Liver (tissue), 8 donors: ENCODE measurements at regions not wholly inside any gene's neighbourhood (a gene's known extent, or its start where the extent isn't known, plus 50 kb on each side); places are given as distances from the start of the nearest gene placed in this dataset.

Source experiments
- DNase-seq: peaks from one replicate; pipeline ENCODE4 v3.0.0-alpha.2; 2017; ENCODE audit warnings: low spot score
- H3K27ac ChIP-seq, 2 donors: one replicate each; pipeline ENCODE4 v1.7.0; 2013; ENCODE audit warnings: inconsistent platforms in 2 of 2, low read length in 2 of 2, control low read depth in 1 of 2, low read depth in 1 of 2, mild to moderate bottlenecking in 1 of 2
- H3K27me3 ChIP-seq, 4 donors: one replicate each; pipeline versions ENCODE4 v1.6.1 to v1.7.0; 2013; ENCODE audit warnings: low read length in 3 of 4, inconsistent platforms in 1 of 4, mild to moderate bottlenecking in 1 of 4, moderate library complexity in 1 of 4; ENCODE audit not compliant: control insufficient read depth in 4 of 4, insufficient read depth in 4 of 4
- H3K36me3 ChIP-seq, 4 donors: one replicate each; pipeline versions ENCODE4 v1.6.1 to v1.7.0; 2013; ENCODE audit warnings: low read length in 3 of 4, mild to moderate bottlenecking in 3 of 4, low read depth in 1 of 4, moderate library complexity in 1 of 4; ENCODE audit not compliant: control insufficient read depth in 4 of 4, insufficient read depth in 3 of 4
- H3K4me1 ChIP-seq, 4 donors: one replicate each; pipeline versions ENCODE4 v1.6.1 to v1.7.0; 2013; ENCODE audit warnings: low read length in 3 of 4, mild to moderate bottlenecking in 3 of 4, moderate library complexity in 1 of 4; ENCODE audit not compliant: control insufficient read depth in 4 of 4, insufficient read depth in 4 of 4
- H3K4me3 ChIP-seq, 3 donors: one replicate each; pipeline versions ENCODE4 v1.6.1 to v1.7.0; 2013; ENCODE audit warnings: low read length in 3 of 3, control low read depth in 1 of 3, low read depth in 1 of 3, mild to moderate bottlenecking in 1 of 3
- H3K9ac ChIP-seq, 2 donors: one replicate each; pipeline ENCODE4 v1.7.0; 2013; ENCODE audit warnings: low read length in 2 of 2, mild to moderate bottlenecking in 2 of 2, moderate library complexity in 2 of 2, control low read depth in 1 of 2, low read depth in 1 of 2
- H3K9me3 ChIP-seq, 4 donors: one replicate each; pipeline versions ENCODE4 v1.6.1 to v1.7.0; 2013; ENCODE audit warnings: low read length in 3 of 4; ENCODE audit not compliant: control insufficient read depth in 4 of 4
- EGR1 ChIP-seq, 2 donors: IDR thresholded peaks; 2 replicates each; pipeline ENCODE4 v1.6.1; 2016 to 2018; ENCODE audit warnings: antibody characterized with exemption in 2 of 2, low read depth in 2 of 2
- FOXA2 ChIP-seq: IDR thresholded peaks from 2 replicates; pipeline ENCODE4 v1.6.1; 2016; ENCODE audit warnings: antibody characterized with exemption
- HNF4G ChIP-seq: IDR thresholded peaks from 2 replicates; pipeline ENCODE4 v1.6.1; 2016; ENCODE audit warnings: antibody characterized with exemption
- NR2F2 ChIP-seq: IDR thresholded peaks from 2 replicates; pipeline ENCODE4 v1.6.1; 2016; ENCODE audit warnings: antibody characterized with exemption
- RXRA ChIP-seq, 2 donors: IDR thresholded peaks; 2 replicates each; pipeline ENCODE4 v1.6.1; 2017 to 2018; ENCODE audit warnings: antibody characterized with exemption in 2 of 2, mild to moderate bottlenecking in 1 of 2
- SP1 ChIP-seq: IDR thresholded peaks from 2 replicates; pipeline ENCODE4 v1.6.1; 2018; ENCODE audit warnings: antibody characterized with exemption, mild to moderate bottlenecking
- WGBS: extraction: QIAGEN DNeasy Blood & Tissue Kit; methylation state at CpG from one replicate; pipeline ENCODE4 v1.1.7; 2013; 5-methylcytosine and 5-hydroxymethylcytosine counted together
- TF ChIP-seq, protein P1 (sequence below): IDR thresholded peaks from 2 replicates; pipeline ENCODE4 v1.6.1; 2016; ENCODE audit warnings: antibody characterized with exemption
- TF ChIP-seq, protein P2 (sequence below): fragments of 150-350 bp; IDR thresholded peaks from 2 replicates; pipeline ENCODE4 v1.5.1; 2017; ENCODE audit warnings: improper control_type of control experiment, low read depth, low read length; ENCODE audit not compliant: missing input control
- TF ChIP-seq, protein P3 (sequence below): IDR thresholded peaks from 2 replicates; pipeline ENCODE4 v1.6.1; 2016; ENCODE audit warnings: antibody characterized with exemption, mild to moderate bottlenecking
- TF ChIP-seq, protein P4 (sequence below): IDR thresholded peaks from 2 replicates; pipeline ENCODE4 v1.6.1; 2016; ENCODE audit warnings: antibody characterized with exemption
- donor health status: healthy.
- donor health status: healthy.
- donor health status: healthy.
- donor health status: healthy.
- donor health status: healthy.

GRCh38 chr12:53860426-53861345 lies 77.9 kb upstream of the HOXC13 start:
- H3K4me1 ChIP-seq = no peaks in the 10 kb centered on the region
- TF ChIP-seq RXRA (IDR thresholded peaks at IDR 0.05) (no peak), FOXA2 (no peak), NR2F2 (no peak), EGR1 (IDR thresholded peaks at IDR 0.05; ENCODE audit: low read depth in 2 of 2) (no peak)
- TF ChIP-seq, protein P1, sequence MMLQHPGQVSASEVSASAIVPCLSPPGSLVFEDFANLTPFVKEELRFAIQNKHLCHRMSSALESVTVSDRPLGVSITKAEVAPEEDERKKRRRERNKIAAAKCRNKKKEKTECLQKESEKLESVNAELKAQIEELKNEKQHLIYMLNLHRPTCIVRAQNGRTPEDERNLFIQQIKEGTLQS = no peak
- H3K27ac ChIP-seq = no peak overlapping the region
- no peak overlapping the region for H3K9ac ChIP-seq
- H3K4me3 ChIP-seq = no peak overlapping the region
- no peaks in the 10 kb centered on the region for H3K36me3 ChIP-seq
- no peak for DNase-seq
- no peaks in the 10 kb centered on the region for H3K27me3 ChIP-seq
- 55% methylated on average over 2 of the region's 2 CpGs for WGBS
- no peaks in the 10 kb centered on the region for H3K9me3 ChIP-seq

DNA sequence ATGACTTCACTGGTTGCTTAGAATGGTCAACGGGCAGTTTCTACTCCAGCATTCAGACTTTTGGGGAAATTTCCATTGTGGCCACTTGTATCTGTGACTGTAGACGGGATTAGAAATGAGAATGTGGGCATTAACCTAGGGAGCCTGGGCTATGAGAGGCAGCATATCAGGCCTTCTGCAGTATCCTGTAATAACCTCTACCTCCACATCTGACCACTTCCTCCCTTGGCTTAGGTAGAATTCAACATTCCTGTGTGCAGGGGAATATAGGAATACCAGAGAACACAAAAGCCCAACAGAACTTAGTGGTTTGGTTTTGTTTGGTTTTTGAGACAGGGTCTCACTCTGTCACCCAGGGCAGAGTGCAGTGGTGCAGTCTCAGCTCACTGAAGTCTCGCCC lies 76.4 kb upstream of the HOXC13 start:
- WGBS = 57% methylated on average over 3 of the region's 3 CpGs

More for the DNA sequence above, 76.4 kb upstream of the HOXC13 start:
- TF ChIP-seq, protein P2, sequence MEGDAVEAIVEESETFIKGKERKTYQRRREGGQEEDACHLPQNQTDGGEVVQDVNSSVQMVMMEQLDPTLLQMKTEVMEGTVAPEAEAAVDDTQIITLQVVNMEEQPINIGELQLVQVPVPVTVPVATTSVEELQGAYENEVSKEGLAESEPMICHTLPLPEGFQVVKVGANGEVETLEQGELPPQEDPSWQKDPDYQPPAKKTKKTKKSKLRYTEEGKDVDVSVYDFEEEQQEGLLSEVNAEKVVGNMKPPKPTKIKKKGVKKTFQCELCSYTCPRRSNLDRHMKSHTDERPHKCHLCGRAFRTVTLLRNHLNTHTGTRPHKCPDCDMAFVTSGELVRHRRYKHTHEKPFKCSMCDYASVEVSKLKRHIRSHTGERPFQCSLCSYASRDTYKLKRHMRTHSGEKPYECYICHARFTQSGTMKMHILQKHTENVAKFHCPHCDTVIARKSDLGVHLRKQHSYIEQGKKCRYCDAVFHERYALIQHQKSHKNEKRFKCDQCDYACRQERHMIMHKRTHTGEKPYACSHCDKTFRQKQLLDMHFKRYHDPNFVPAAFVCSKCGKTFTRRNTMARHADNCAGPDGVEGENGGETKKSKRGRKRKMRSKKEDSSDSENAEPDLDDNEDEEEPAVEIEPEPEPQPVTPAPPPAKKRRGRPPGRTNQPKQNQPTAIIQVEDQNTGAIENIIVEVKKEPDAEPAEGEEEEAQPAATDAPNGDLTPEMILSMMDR = no peak
- TF ChIP-seq SP1 = no peak
- TF ChIP-seq, protein P3, sequence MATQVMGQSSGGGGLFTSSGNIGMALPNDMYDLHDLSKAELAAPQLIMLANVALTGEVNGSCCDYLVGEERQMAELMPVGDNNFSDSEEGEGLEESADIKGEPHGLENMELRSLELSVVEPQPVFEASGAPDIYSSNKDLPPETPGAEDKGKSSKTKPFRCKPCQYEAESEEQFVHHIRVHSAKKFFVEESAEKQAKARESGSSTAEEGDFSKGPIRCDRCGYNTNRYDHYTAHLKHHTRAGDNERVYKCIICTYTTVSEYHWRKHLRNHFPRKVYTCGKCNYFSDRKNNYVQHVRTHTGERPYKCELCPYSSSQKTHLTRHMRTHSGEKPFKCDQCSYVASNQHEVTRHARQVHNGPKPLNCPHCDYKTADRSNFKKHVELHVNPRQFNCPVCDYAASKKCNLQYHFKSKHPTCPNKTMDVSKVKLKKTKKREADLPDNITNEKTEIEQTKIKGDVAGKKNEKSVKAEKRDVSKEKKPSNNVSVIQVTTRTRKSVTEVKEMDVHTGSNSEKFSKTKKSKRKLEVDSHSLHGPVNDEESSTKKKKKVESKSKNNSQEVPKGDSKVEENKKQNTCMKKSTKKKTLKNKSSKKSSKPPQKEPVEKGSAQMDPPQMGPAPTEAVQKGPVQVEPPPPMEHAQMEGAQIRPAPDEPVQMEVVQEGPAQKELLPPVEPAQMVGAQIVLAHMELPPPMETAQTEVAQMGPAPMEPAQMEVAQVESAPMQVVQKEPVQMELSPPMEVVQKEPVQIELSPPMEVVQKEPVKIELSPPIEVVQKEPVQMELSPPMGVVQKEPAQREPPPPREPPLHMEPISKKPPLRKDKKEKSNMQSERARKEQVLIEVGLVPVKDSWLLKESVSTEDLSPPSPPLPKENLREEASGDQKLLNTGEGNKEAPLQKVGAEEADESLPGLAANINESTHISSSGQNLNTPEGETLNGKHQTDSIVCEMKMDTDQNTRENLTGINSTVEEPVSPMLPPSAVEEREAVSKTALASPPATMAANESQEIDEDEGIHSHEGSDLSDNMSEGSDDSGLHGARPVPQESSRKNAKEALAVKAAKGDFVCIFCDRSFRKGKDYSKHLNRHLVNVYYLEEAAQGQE = no peak
- TF ChIP-seq, protein P1 = no peak
- no peak for TF ChIP-seq HNF4G
- TF ChIP-seq NR2F2 = no peak
- TF ChIP-seq, protein P4, sequence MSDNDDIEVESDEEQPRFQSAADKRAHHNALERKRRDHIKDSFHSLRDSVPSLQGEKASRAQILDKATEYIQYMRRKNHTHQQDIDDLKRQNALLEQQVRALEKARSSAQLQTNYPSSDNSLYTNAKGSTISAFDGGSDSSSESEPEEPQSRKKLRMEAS = no peak
- H3K4me3 ChIP-seq = no peak overlapping the region
- H3K4me1 ChIP-seq = no peaks in the 10 kb centered on the region
- H3K9me3 ChIP-seq = no peaks in the 10 kb centered on the region
- H3K36me3 ChIP-seq = no peaks in the 10 kb centered on the region
- H3K27ac ChIP-seq = no peak overlapping the region
- DNase-seq = no peak
- H3K27me3 ChIP-seq = no peaks in the 10 kb centered on the region
- no peak overlapping the region for H3K9ac ChIP-seq
